GM12875 (cell line): ENCODE measurements at regions not wholly inside any gene's neighbourhood (a gene's known extent, or its start where the extent isn't known, plus 50 kb on each side); places are given as distances from the start of the nearest gene placed in this dataset.

Experiments used
- H3K4me3 ChIP-seq: one replicate; pipeline ENCODE4 v1.5.1; 2011; ENCODE audit warnings: low read depth, low read length, control low read depth
- TF ChIP-seq, protein P1 (sequence below): IDR thresholded peaks from 2 replicates; pipeline ENCODE4 v1.5.1; 2011; ENCODE audit warnings: low read depth, mild to moderate bottlenecking, control low read depth, inconsistent platforms, low read length, moderate library complexity, borderline replicate concordance; ENCODE audit not compliant: insufficient read depth

- H3K4me3 ChIP-seq: no peak overlapping the region
- TF ChIP-seq, protein P1, sequence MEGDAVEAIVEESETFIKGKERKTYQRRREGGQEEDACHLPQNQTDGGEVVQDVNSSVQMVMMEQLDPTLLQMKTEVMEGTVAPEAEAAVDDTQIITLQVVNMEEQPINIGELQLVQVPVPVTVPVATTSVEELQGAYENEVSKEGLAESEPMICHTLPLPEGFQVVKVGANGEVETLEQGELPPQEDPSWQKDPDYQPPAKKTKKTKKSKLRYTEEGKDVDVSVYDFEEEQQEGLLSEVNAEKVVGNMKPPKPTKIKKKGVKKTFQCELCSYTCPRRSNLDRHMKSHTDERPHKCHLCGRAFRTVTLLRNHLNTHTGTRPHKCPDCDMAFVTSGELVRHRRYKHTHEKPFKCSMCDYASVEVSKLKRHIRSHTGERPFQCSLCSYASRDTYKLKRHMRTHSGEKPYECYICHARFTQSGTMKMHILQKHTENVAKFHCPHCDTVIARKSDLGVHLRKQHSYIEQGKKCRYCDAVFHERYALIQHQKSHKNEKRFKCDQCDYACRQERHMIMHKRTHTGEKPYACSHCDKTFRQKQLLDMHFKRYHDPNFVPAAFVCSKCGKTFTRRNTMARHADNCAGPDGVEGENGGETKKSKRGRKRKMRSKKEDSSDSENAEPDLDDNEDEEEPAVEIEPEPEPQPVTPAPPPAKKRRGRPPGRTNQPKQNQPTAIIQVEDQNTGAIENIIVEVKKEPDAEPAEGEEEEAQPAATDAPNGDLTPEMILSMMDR: no peak
These were observed 50.4 kb upstream of the SERTAD2 start for GRCh38 chr2:64704161-64704560.

DNA sequence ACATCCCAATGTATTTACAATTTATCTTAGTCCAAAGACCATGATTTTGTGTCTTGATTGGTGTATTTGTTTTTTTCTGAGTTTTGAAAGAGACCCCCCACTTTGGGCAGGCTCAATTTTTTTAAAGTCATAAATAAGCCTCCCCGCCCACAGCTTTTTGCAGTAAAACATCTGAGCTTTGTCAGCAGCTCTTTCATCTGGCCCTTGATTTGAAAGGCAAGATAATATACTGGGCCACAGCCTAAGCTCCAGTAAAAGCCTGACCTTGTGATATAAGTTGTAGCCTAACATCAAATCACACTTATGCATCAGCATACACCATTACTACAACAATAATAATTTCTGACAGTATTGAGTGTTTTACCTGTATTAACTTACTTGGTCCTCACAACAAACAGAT is 51.3 kb upstream of the SERTAD2 start:
- no peak overlapping the region for H3K4me3 ChIP-seq
- TF ChIP-seq, protein P1: no peak

GRCh38 chr2:64707276-64707675 is 53.6 kb upstream of the SERTAD2 start:
- TF ChIP-seq, protein P1: no peak

GRCh38 chr2:64708829-64709228 is 55.1 kb upstream of the SERTAD2 start:
- no peak overlapping the region for H3K4me3 ChIP-seq
- TF ChIP-seq, protein P1: no peak

More at GRCh38 chr2:64707276-64707675, 53.6 kb upstream of the SERTAD2 start:
- no peak overlapping the region for H3K4me3 ChIP-seq

DNA sequence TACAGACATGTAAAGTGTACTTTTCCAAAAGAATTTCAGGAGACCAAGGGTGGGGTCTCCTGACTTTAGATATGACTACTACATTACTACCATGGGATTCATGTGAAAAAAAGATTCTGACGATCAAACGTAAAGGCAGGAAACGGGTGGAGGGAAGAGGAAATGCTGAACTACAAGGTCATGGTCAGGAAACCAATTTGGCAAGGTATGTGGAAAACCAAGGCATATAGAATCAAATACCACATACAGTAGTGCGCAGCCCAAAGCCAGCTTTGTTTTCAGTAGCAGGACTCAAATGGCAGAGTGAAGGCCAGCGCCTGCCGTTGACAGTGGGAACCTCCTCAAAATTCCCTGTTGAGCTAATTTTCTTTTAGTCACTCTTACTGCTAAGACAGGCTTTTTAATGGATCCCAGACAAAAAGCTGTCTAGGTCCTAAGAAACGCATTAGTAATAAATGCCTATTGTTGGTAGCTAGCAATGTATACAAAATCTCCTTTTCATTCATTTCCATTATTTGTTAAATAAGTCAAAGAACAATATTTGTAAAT is 57.6 kb upstream of the SERTAD2 start:
- TF ChIP-seq, protein P1: no peak
- H3K4me3 ChIP-seq: no peak overlapping the region

GRCh38 chr2:64713686-64714085 is 60.0 kb upstream of the SERTAD2 start:
- no peak overlapping the region for H3K4me3 ChIP-seq
- TF ChIP-seq, protein P1: no peak

DNA sequence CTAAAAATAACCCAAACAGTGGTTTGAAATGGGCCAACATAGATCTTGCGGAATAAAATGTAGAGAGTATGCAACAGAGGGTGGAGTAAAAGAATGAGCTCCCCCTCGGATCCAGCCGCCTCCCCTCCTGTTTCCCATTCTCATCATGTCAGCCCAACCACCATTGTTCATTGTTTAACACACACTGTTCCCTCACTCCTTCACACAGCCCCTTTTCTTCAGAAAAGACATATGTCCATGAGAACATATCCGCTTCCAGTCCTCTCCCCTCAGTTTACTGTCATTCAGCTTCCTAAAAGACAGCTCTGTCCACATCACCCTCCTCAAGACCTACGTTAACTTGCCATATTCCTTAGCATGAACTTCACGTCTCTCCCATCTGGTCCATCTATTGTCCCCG is 62.9 kb upstream of the SERTAD2 start:
- TF ChIP-seq, protein P1: no peak
- H3K4me3 ChIP-seq: no peak overlapping the region
